B cell (primary cell): ENCODE measurements at regions not wholly inside any gene's neighbourhood (a gene's known extent, or its start where the extent isn't known, plus 50 kb on each side); places are given as distances from the start of the nearest gene placed in this dataset.
"Not testable (repeated sequence)": the region's sequence is repeated elsewhere in the genome, so short reads cannot be mapped to it uniquely, and the experiment has no call there.

Experiments used
- ATAC-seq: fragments of 200-7000 bp; cut with Tn5 transposase; one replicate; pipeline ENCODE4 v1.10.0; 2021; ENCODE audit warnings: low read depth, mild to moderate bottlenecking, moderate number of reproducible peaks, moderate library complexity
- CTCF ChIA-PET: fragments of 350-600 bp; sonication (Branson Sonifier 250); formaldehyde crosslinking; loops from one replicate; lab custom pipeline; 2021; ENCODE audit warnings: antibody characterized with exemption, inconsistent platforms; lab: Charles Lee
- POLR2A ChIA-PET: fragments of 350-600 bp; sonication (Branson Sonifier 250); formaldehyde crosslinking; loops from one replicate; lab custom pipeline; 2021; ENCODE audit warnings: antibody characterized with exemption; lab: Charles Lee
- DNase-seq: peaks from one replicate; pipeline ENCODE4 v3.0.0; 2013
- H2AFZ ChIP-seq: 2 replicates; pipeline ENCODE4 v1.6.1; 2012; ENCODE audit warnings: mild to moderate bottlenecking, low read depth, low read length; ENCODE audit not compliant: insufficient read depth, poor library complexity, severe bottlenecking
- H3K27ac ChIP-seq, 2 donors: 1 replicate in 1 of 2; 2 replicates in 1 of 2; pipeline ENCODE4 v1.5.1; 2012 to 2013; ENCODE audit warnings: low read length in 2 of 2, mild to moderate bottlenecking in 2 of 2, moderate library complexity in 1 of 2
- H3K27me3 ChIP-seq, 4 experiments: fragments of 200-600 bp in 1 of 4; sonication (generic) in 1 of 4; replicated peaks in 1 of 4; 1 replicate in 2 of 4; 2 replicates in 2 of 4; pipeline versions ENCODE4 v1.6.1 to v1.7.0; 2013 to 2016; ENCODE audit warnings: low read length in 3 of 4, mild to moderate bottlenecking in 2 of 4, mixed read lengths in 1 of 4, moderate library complexity in 1 of 4; ENCODE audit not compliant: insufficient read depth in 4 of 4, control insufficient read depth in 3 of 4; ENCODE audit errors: control extremely low read depth in 1 of 4
- H3K36me3 ChIP-seq, 2 experiments: replicated peaks in 1 of 2; 1 replicate in 1 of 2; 2 replicates in 1 of 2; pipeline versions ENCODE4 v1.6.1 to v1.7.1; 2013; ENCODE audit warnings: low read length in 1 of 2; ENCODE audit not compliant: insufficient read depth in 2 of 2, control insufficient read depth in 1 of 2; ENCODE audit errors: control extremely low read depth in 1 of 2, extremely low read depth in 1 of 2
- H3K4me1 ChIP-seq, 2 donors: fragments of 200-600 bp in 1 of 2; sonication (generic) in 1 of 2; 1 replicate in 1 of 2; 2 replicates in 1 of 2; pipeline versions ENCODE4 v1.5.1 to v1.6.1; 2013 to 2017; ENCODE audit warnings: low read length in 2 of 2; ENCODE audit not compliant: control insufficient read depth in 2 of 2, insufficient read depth in 2 of 2
- H3K4me2 ChIP-seq: replicated peaks from 2 replicates; pipeline ENCODE3; 2012; ENCODE audit warnings: mild to moderate bottlenecking, low read depth, low read length; ENCODE audit not compliant: poor library complexity, severe bottlenecking
- H3K4me3 ChIP-seq, 5 experiments: fragments of 200-600 bp in 1 of 5; sonication (generic) in 1 of 5; 1 replicate in 3 of 5; 2 replicates in 2 of 5; pipeline versions ENCODE4 v1.5.1 to v1.7.0; 2011 to 2016; ENCODE audit warnings: low read length in 4 of 5, mild to moderate bottlenecking in 4 of 5, low read depth in 2 of 5, control low read depth in 1 of 5, moderate library complexity in 1 of 5; ENCODE audit not compliant: insufficient read depth in 1 of 5; ENCODE audit errors: control extremely low read depth in 1 of 5, extremely low read depth in 1 of 5
- H3K79me2 ChIP-seq: fragments of 200-600 bp; sonication (generic); one replicate; pipeline ENCODE4 v1.6.0; 2016; ENCODE audit warnings: low read length; ENCODE audit not compliant: control insufficient read depth, insufficient read depth
- H3K9ac ChIP-seq: fragments of 200-600 bp; sonication (generic); 2 replicates; pipeline ENCODE4 v1.6.1; 2017; ENCODE audit warnings: mild to moderate bottlenecking, low read length, moderate library complexity
- H3K9me3 ChIP-seq, 3 donors: one replicate each; pipeline versions ENCODE4 v1.6.1 to v1.7.1; 2013; ENCODE audit warnings: low read length in 2 of 3; ENCODE audit not compliant: control insufficient read depth in 2 of 3, insufficient read depth in 1 of 3; ENCODE audit errors: control extremely low read depth in 1 of 3
- H4K20me1 ChIP-seq: 2 replicates; pipeline ENCODE4 v1.6.0; 2012; ENCODE audit warnings: mild to moderate bottlenecking, low read length; ENCODE audit not compliant: insufficient read depth, control insufficient read depth, poor library complexity, severe bottlenecking
- H3K27ac Mint-ChIP-seq: one replicate; pipeline ENCODE4 v1.8.0; 2021; ENCODE audit warnings: mixed read lengths
- H3K27me3 Mint-ChIP-seq: one replicate; pipeline ENCODE4 v1.8.0; 2021; ENCODE audit warnings: mixed read lengths
- H3K4me1 Mint-ChIP-seq: one replicate; pipeline ENCODE4 v1.8.0; 2021; ENCODE audit warnings: mixed read lengths
- H3K4me3 Mint-ChIP-seq: one replicate; pipeline ENCODE4 v1.8.0; 2021; ENCODE audit warnings: mixed read lengths
- H3K9me3 Mint-ChIP-seq: one replicate; pipeline ENCODE4 v1.8.0; 2022; ENCODE audit warnings: mixed read lengths; ENCODE audit not compliant: insufficient read depth
- WGBS: methylation state at CpG from one replicate; pipeline ENCODE4 v1.1.5; 2013; ENCODE audit warnings: missing lambda C conversion rate; ENCODE audit not compliant: insufficient coverage; 5-methylcytosine and 5-hydroxymethylcytosine counted together
- intact Hi-C: fragments of 100-400 bp; cut with micrococcal nuclease; formaldehyde crosslinking; loops from one replicate; pipeline ENCODE4 v1.10.0; 2022

- H3K9ac ChIP-seq, intact Hi-C loops, H3K4me3 Mint-ChIP-seq, H3K4me2 ChIP-seq, H3K4me1 ChIP-seq, H3K27ac Mint-ChIP-seq, POLR2A ChIA-PET, H3K79me2 ChIP-seq, H3K27me3 ChIP-seq, DNase-seq, CTCF ChIA-PET, H3K4me1 Mint-ChIP-seq, H2AFZ ChIP-seq, H3K9me3 Mint-ChIP-seq, H3K36me3 ChIP-seq, H4K20me1 ChIP-seq, H3K9me3 ChIP-seq, ATAC-seq, H3K27me3 Mint-ChIP-seq, H3K27ac ChIP-seq, H3K4me3 ChIP-seq: not testable (repeated sequence)
- no CpG with 5 or more reads among the region's 2 CpGs for WGBS
These were observed 783.3 kb upstream of the CDH18 start for GRCh38 chr5:20771338-20771737.

GRCh38 chr5:20765074-20765473 lies 777.1 kb upstream of the CDH18 start:
- H3K27me3 ChIP-seq, H3K4me1 ChIP-seq, H3K36me3 ChIP-seq, H3K9me3 ChIP-seq, H3K27me3 Mint-ChIP-seq, ATAC-seq, H3K4me3 ChIP-seq, H3K27ac Mint-ChIP-seq, H3K4me3 Mint-ChIP-seq, H3K9ac ChIP-seq, POLR2A ChIA-PET, CTCF ChIA-PET, H2AFZ ChIP-seq, H3K9me3 Mint-ChIP-seq, H3K4me2 ChIP-seq, H3K79me2 ChIP-seq, H3K27ac ChIP-seq, H4K20me1 ChIP-seq, DNase-seq, H3K4me1 Mint-ChIP-seq, intact Hi-C loops: not testable (repeated sequence)
- WGBS: no CpG with 5 or more reads among the region's 2 CpGs

- POLR2A ChIA-PET, CTCF ChIA-PET, H3K4me3 ChIP-seq, H3K9me3 Mint-ChIP-seq, ATAC-seq, H2AFZ ChIP-seq, H3K36me3 ChIP-seq, H3K27ac Mint-ChIP-seq, H3K4me3 Mint-ChIP-seq, H3K4me1 Mint-ChIP-seq, H3K27me3 ChIP-seq, intact Hi-C loops, H3K27ac ChIP-seq, H3K9ac ChIP-seq, H3K27me3 Mint-ChIP-seq, H3K79me2 ChIP-seq, DNase-seq, H3K4me2 ChIP-seq, H4K20me1 ChIP-seq, H3K4me1 ChIP-seq, H3K9me3 ChIP-seq: not testable (repeated sequence)
These were observed 771.5 kb upstream of the CDH18 start for GRCh38 chr5:20759459-20759858.

GRCh38 chr5:20752179-20752578 lies 764.2 kb upstream of the CDH18 start:
- H3K9me3 Mint-ChIP-seq, ATAC-seq, H3K27me3 Mint-ChIP-seq, H3K4me3 Mint-ChIP-seq, POLR2A ChIA-PET, H2AFZ ChIP-seq, H3K4me1 Mint-ChIP-seq, H3K27ac ChIP-seq, H3K36me3 ChIP-seq, H3K9ac ChIP-seq, H3K9me3 ChIP-seq, H3K79me2 ChIP-seq, H3K27ac Mint-ChIP-seq, CTCF ChIA-PET, H3K27me3 ChIP-seq, H3K4me2 ChIP-seq, H3K4me1 ChIP-seq, intact Hi-C loops, DNase-seq, H3K4me3 ChIP-seq, H4K20me1 ChIP-seq: not testable (repeated sequence)
- no CpG with 5 or more reads among the region's 2 CpGs for WGBS
